ENCODE measurements at regions not wholly inside any gene's neighbourhood (a gene's known extent, or its start where the extent isn't known, plus 50 kb on each side); places are given as distances from the start of the nearest gene placed in this dataset.
A peak's percentile ranks its signal among the peaks of the same experiment; 100 is the strongest.

DNA sequence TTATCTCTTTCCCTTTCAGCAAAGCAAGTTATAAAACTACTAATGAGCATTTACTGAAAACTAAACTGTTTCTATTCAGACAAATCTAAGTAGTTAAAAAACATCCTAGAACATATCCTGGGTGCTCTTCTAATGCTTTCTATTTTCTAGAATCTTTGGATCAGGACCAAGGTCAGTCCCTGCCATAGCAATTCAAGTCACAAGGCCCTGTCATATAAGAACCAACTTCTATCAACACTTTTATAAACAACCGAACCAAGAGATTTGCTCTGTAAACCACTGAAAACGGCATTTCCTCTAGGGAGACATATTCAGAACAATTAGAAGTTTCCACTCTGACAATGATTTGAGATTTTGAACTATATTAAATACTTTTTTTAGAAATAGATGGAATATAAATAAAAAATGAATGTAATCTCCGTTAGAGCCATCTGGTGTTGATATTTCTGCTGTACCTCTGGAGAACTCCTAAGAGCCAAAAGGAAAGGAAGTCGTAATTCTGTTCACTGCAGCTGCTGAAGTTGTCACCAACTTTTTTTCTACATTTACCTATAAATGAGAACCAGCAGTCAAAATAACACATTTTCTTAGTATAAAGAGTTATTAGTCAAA is 51.4 kb upstream of the LGSN start:
- DNase-seq (ENCODE audit: low read depth), result no peak

DNA sequence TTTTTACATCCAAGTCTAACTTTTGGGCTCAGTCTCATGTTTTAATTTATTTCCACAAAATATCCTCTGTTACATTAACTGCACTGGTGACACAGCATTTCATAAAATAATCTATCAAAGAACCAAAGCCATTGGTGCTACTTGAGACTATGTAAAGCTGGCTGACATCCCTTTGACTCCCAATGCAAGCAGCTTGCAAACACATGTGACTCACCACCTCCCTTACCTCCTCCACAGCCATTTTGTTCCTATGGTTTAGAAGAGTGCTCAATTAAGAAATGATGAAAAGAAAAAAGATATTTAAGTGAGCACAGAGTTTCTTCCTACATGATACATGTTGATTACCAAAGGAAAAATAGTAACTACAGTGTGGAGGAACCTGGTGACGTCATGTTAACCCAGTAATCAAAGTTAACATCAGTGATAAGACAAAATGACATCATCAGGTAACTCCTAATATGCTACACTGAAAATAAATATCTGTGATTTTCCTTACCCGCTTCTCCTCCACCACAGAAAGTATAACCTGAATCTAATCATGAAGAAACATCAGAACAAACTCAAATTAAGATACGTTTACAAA is 53.3 kb upstream of the LGSN start:
- peak; percentile 3 for DNase-seq (ENCODE audit: low read depth)

DNA sequence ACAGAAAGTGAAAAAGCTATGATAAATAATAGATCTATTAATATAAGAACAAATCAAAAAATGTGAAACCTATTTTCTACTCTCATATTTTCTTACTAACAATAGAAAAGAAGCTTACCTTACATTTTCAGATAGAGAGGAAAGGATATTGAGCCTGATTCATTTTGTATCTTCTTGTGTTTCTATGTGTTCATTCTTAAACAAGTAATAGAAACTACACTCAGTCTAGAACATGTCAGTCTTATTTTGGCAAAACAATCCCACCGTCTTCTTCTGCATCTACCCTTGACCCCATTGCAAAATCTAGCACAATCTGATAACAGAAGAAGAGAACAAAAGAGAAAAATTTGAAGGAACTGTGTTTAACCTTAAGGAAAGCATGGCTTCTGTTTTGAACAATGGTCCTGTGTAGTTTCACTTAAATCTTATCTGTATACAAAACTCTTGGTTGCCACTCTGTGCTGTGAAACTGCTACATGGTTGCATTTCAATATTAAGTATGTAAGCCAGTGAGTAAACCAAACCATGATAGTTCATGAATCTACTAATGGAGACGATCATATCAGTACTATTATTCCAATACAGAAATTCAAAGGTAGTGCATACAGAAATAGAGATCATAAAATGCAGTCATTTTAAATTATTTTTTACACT is 69.5 kb upstream of the LGSN start:
- DNase-seq (ENCODE audit: low read depth), result no peak

DNA sequence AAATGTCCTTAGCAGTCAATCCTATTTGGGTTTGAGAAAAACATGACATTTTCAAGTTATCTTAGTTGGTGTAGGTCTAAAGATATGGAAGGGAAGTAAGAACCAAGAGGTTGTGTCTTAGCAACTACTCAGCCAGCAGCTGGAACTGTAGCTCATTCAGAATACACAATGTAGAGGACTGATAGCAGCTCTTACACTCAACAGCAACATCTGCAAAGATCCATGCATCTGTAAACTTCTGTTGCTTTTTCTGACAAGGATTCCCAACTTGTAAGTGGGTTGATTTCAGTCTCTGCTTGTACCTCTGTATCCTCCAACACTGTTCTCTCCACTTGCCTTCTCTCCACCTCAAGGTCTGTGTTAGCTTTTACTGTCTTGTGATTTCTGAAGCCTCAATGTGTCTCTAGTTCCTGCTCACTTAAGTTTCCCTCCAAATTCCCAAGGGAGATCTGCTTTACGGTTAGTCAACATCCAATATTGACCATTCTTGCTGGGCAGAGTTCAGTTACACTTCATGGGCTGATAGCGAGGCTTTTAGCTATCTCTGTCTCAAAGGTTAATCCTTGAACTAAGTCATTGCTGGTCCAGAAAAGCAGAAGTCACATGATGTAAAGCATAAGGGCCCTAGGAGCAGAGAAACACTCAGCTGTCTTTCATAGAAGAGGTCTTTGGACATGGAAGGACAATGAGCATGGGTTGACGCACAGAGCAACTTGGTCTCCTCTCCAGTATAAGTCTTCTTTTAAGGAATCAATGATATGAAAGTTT is 71.6 kb upstream of the LGSN start:
- no peak for DNase-seq (ENCODE audit: low read depth)

DNA sequence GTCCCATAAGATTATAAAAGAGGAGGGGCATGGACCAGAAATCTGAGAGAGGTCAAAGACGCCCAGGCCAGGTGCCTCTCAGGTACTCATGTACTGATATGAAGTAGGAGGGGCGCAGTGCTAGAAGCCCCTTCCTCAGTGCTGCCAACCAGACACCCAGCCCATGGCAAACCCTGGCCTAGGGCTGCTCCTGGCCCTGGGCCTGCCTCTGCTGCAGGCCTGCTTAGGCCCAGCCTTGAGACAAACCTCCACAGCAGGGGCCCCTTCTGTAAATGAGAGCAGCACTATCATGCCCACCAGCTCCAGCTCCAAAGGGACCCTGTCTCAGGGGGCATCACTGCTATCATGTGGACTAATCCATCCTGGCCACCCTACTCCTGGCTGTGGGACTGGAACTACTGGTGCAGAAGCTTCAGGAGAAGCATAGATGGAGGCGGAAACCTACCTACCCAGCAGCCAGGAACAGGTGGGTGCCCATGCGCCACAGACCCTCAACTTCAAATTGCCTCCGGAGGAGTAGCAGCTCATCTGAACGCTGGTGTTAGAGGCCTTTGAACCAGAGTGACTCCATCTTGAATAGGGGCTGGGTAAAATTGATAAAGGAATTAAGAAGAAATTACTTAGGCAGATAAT is 72.4 kb upstream of the LGSN start:
- no peak for DNase-seq (ENCODE audit: low read depth)

DNA sequence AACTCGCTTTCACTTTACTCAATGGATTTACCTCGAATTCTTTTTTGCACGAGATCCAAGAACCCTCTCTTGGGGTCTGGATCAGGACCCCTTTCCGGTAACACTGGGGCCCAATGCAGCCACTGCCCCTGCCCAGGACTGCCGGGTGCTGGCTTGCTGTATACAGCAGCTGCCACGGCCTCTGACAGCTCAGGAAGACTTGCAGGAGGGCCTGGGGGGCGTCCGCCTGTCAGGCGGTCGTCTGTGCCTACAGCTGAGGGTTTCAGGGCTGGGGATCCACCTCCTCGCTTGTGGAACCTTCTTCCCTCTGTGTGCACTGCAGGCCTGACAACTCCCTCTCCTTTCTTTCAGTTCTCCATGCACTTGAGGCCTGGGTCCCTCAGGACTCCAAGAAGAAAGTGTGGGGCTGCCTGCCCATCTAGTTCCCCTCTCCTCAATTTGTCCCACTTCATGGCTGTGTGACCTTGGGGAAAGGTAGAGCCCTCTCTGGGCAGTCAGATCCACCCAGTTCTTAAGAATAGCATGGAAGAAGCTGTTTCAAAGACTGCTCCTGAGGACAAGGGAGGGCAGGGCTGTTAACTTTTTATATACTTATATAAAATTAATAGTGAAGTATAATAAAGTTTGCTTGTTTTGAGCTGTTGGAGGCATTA is 75.0 kb upstream of the LGSN start:
- DNase-seq (ENCODE audit: low read depth), result no peak

DNA sequence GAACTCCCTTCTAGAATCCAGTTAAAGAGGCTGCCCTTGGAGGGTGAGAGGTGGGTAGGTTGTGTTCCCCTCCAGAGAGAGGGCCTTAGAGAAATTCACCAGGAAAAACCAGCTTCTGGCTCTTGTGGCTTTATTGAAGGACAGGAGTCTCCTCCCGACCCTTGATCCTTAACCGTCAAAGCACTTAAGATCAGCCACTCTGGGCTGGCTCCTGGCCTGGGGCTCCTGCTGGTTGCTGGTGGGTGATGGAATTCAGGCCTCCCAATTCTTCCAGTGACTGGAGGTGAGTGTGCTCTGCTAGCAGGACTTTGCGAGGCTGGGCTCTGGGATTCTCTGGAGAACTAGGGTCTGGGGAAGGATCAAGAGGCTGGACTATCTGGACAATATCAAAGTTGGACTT is 75.6 kb upstream of the LGSN start:
- no peak for DNase-seq (ENCODE audit: low read depth)

DNA sequence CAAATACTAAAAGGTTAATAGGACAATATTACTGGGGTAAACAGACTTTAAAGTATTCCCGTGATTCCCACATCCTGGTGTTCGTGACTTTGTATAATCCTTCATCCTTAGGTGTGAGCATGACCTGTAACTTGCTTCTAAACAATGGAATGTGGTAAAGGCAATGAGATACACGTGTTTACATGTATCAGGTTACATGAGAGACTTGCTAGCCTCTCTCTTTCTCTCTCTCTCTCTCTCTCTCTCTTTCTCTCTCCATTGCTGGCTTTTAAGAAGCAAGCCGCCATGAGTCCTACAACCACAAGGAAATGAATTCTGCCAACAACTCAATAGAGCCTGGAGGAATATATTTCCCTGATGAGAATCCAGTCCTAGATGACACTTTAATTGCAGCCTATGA is 83.9 kb upstream of the LGSN start:
- no peak for DNase-seq (ENCODE audit: low read depth)

DNA sequence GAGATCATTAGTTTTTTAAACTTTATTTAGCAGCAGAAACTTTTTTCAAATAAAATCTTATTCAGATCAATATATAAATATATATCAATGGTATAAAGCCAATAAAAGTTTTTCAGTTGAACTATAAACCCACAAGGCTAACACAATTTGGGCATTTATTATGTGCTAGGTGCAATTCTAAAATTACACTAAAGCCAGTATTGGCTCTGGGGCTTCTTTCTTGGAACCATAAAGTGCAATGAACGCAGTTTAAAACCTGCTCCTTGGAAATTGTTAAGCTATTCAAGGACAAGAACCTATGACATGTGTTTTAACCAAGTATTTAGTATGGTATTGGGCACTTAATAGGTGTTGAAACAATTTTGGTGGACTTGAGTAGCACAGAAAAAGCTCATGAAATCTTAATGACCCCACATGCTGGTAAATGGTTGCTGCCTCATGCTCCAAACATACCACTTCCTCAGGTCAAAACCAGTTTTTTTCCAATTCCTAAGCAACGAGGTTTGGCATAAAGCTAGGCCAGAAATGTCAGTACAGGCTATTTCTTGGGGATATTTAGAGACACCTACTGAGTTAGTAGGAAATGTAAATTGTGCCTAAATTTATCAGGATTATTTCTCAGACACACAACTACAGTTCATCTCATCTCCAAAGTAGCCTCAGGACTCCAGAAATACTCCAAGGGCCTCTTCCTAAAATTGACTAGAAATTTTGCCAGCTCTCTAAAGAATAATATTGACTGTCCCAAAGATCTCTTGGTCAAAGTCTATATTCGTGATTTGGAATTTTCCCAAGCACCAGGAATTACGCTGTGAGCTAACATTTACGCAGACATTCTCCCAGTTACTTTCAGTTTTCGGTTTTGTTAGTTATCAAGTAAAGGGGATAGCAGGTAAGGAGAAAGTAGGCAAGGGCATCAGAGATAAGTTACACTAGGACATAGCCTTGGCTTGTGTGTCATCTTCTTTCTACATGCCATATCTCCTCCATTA is 90.9 kb upstream of the LGSN start:
- no peak for DNase-seq (ENCODE audit: low read depth)

DNA sequence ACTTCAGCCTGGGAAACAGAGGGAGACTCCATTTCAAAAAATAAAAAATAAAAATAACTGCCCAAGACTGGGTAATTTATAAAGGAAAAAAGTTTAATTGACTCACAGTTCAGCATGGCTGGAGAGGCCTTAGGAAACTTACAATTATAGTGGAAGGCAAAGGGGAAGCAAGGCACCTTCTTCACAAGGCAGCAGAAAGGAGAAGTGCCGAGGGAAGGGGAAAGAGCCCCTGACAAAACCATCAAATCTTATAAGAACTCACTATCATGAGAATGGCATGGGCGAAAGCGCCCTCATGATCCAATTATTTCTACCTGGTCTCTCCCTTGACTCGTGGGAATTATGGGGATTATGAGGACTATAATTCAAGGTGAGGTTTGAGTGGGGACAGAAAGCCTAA is 95.5 kb upstream of the LGSN start:
- DNase-seq (ENCODE audit: low read depth), result no peak

DNA sequence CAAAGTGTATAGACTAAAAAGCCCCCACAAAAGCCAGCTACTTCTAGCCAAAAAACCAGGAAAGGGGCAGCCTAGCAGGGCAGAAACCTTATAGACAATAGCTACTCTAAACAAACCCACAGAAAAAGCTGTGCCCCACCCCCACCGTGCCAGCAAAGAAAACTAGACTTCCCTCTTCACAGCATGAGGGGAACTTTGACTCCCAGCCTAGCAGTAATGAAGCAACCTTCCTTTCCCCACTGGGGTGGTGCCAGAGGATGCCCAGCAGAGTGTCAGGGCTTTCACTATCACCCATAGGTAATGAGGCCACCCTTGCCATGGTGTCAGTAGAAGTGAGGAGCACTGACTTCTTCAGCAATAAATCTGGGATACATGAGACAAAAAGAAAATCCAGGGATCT is 99.0 kb upstream of the LGSN start:
- DNase-seq (ENCODE audit: low read depth), result no peak

DNA sequence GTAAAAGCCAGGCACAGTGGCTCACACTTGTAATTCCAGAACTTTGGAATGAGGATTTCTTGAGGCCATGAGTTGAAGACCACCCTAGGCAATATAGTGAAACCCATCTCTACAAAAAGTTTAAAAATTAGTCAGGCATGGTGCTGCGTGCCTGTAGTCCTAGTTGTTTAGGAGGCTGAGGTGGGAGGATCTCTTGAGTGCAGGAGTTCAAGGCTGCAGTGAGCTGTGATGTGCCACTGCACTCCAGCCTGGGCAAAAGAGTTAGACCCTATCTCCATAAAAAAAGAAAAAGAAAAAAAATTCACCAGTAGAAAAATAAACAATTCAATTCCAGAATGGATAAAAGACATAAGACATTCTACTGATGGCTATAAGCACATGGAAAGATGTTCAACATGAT is 104.9 kb upstream of the LGSN start:
- DNase-seq (ENCODE audit: low read depth), result no peak

DNA sequence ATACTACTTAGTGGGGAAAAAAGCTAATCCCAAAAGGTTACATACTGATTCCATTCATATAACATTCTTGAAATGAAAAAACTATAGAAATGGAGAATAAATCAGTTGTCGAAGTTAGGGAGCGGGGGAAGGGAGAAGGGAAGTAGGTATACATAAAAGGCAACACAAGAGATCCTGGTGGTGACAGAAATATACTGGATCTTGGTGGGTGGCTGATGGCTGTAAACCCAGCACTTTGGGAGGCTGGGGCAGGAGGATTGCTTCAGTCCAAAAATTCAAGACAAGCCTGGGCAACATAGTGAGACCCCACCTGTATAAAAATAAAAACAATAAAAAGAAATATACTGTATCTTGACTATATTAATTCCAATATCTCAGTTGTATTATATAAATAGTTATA is 105.7 kb upstream of the LGSN start:
- DNase-seq (ENCODE audit: low read depth), result no peak

DNA sequence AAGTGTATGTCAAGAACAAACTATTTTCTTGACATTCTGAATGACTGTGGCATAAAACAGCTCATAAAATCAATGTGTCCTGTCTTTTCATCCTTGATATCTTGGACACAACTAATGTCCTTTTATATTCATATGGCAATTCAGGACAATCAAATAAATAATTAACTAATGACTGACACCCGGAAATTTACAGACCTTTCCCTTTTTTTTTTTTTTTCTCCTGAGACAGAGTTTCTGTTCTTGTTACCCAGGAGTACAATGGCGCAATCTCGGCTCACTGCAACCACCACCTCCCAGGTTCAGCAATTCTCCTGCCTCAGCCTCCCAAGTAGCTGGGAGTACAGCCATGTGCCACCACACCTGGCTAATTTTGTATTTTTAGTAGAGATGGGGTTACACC is 107.1 kb upstream of the LGSN start:
- no peak for DNase-seq (ENCODE audit: low read depth)

DNA sequence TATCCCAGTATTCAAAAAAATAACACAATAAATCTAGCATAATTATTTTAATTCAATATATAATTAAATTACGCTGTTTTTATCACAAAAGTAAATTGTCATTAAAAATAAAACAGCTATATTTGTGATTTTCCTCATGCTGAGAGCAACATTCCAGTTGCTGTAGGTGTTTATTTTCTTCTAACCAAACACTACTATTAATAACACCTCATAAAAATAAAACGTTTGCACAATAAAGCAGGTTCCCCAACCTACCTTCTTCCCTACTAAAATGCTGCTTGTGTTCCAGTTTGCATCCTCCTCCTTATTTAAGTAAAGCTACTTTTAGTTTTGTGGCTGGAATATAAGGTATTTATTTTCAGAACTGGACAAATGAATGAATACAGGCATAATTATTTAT is 108.2 kb upstream of the LGSN start:
- DNase-seq (ENCODE audit: low read depth), result no peak

DNA sequence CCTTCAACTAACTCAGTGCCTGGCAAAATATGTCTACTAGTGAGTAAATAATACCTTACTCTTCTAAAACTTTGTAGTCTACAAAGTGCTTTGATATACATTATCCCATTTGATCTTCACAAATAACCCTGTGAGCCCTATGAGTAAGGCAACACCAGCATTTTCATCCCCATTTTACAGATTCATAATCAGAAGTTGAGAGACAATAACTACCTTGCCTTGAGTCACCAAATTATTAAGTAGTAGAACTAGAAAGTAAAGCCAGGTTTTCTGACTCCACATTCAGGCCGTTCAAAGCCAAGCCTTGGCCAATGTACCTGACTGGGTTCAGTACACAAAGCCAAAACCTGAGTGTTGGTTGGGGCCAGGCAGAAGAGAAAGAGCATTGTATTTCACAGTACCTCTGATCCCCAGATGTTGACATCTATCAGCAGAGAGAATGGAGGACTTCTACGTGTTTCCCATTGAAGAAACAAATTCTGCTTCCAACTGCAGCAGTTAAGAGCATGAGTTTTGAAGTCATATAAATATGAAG is 111.3 kb upstream of the LGSN start:
- DNase-seq (ENCODE audit: low read depth), result no peak

DNA sequence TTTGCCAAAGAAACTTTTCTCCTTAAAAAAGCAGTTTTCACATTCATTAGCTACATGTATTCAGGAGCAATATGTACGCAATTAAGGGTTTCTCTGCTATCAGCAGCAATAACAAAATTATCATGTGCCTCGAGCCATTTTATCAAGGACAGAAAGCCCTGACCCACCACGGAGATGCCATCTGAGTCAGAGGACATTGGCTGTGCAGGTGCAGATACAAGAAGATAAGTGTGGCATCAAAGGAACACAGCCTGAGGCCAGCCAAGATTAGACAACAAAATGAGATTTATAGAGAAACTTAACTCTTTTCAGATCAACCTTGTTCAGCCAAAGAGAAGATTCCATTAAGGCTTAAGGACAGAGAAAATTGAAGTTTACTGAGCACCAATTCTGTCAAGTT is 115.2 kb upstream of the LGSN start:
- no peak for DNase-seq (ENCODE audit: low read depth)

DNA sequence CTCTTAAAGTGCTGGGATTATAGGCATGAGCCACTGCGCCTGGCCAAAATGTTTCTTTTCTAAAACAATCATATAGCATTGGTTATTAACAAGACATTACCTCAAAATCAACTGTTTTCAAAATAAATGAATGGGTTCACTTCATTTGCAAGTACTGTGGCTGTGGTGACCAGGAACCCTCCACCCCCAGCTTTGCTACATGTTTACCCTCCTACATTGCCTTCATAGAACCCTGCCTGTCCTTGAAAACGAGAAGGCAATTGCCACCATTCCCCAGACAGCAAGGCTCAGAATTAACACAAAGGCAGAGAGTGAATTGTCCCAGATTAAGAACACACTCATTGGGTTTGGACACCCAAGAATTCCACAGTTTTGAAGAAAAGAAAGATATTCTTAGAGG is 116.6 kb upstream of the LGSN start:
- no peak for DNase-seq (ENCODE audit: low read depth)

DNA sequence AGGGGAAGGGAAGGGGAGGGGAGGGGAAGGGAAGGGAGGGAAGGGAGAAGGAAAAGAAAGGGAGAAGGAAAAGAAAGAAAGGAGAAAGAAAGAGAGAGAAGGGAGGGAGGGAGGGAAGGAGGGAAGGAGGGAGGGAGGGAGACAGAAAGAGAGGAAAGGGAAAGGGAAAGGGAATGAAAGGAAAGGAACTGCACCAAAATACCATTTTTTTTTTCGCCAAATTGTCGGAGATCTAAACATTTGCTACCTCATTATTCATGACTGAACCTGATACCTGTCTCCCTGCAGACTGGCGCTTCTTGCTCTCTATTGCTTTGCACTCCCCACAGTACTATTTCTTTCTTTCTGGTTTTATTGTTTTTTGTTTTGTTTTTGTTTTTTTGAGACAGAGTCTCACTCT is 117.3 kb upstream of the LGSN start:
- DNase-seq (ENCODE audit: low read depth), result no peak

DNA sequence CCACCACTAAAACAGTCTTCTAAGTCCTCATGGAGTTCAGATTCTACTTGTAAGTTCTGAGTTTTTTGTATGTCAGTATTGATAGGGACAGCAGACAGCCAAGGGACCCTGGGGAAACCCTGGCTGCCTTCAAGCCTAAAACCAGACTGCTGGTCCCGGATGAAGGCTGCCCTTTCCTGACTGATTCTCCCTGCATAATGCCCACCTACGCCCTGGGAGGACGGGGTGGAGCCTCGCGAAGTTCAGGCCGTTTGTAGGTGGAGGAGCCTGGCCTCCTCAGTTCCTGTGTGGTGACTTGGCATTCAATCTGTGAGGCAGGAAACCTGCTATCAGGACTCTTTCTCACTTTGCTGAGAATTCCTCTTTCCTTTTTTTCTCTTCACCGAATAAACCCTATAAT is 120.3 kb upstream of the LGSN start:
- DNase-seq (ENCODE audit: low read depth), result no peak

DNA sequence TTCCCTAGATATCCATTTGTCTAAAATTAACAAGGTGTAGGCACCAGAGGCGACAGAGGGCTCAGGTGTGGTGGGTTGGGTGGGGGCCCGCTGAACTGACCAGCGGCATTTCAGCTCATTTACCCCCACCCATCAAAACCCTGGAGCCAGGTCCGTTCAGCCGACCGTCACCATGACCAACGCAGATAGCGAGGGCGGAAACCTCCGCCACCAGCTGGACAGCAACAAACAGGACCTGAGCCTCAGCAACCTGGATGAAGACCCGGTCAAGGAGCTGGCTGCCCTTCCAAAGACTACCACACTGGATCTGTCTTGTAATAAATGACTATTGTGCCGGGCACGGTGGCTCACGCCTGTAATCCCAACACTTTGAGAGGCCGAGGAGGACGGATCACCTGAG is 120.8 kb upstream of the LGSN start:
- DNase-seq (ENCODE audit: low read depth), result no peak

All from ELR (cell line).